Sigmoid colon (tissue), 6 donors: ENCODE measurements at regions not wholly inside any gene's neighbourhood (a gene's known extent, or its start where the extent isn't known, plus 50 kb on each side); places are given as distances from the start of the nearest gene placed in this dataset.
"Not testable (repeated sequence)": the region's sequence is repeated elsewhere in the genome, so short reads cannot be mapped to it uniquely, and the experiment has no call there.

Source experiments
- DNase-seq: peaks from one replicate; pipeline ENCODE4 v3.0.0-alpha.2; 2019
- H3K27ac ChIP-seq, 4 donors: fragments of 200-600 bp; sonication (generic); one replicate each; pipeline ENCODE4 v1.5.1; 2016 to 2019; ENCODE audit warnings: mild to moderate bottlenecking in 1 of 4
- H3K27me3 ChIP-seq, 3 donors: fragments of 200-600 bp; sonication (generic); one replicate each; pipeline ENCODE4 v1.5.1; 2019; ENCODE audit warnings: mild to moderate bottlenecking in 1 of 3
- H3K36me3 ChIP-seq, 4 donors: fragments of 200-600 bp; sonication (generic); one replicate each; pipeline ENCODE4 v1.5.1; 2016 to 2019
- H3K4me1 ChIP-seq, 4 donors: fragments of 200-600 bp; sonication (generic); one replicate each; pipeline ENCODE4 v1.5.1; 2017 to 2019
- H3K4me3 ChIP-seq, 4 donors: fragments of 200-600 bp; sonication (generic); one replicate each; pipeline ENCODE4 v1.5.1; 2017 to 2019; ENCODE audit warnings: mild to moderate bottlenecking in 2 of 4, moderate library complexity in 1 of 4
- H3K9me3 ChIP-seq, 4 donors: fragments of 200-600 bp in 3 of 4; sonication (generic) in 3 of 4; one replicate each; pipeline versions ENCODE4 v1.5.1 to v1.6.1; 2013 to 2019
- EP300 ChIP-seq, 4 donors: sonication (generic); formaldehyde crosslinking; IDR thresholded peaks; one replicate each; pipeline ENCODE4 v1.6.1; 2017; ENCODE audit warnings: antibody characterized with exemption in 4 of 4
- POLR2A ChIP-seq, 2 donors: fragments of 450-650 bp; IDR thresholded peaks; one replicate each; pipeline ENCODE4 v1.6.1; 2016; ENCODE audit warnings: antibody characterized with exemption in 2 of 2, mild to moderate bottlenecking in 2 of 2, moderate library complexity in 2 of 2
- POLR2AphosphoS5 ChIP-seq, 4 donors: sonication (generic); formaldehyde crosslinking; IDR thresholded peaks; one replicate each; pipeline ENCODE4 v1.6.1; 2017; ENCODE audit warnings: antibody characterized with exemption in 4 of 4
- WGBS, 2 donors: extraction: QIAGEN DNeasy Blood & Tissue Kit; methylation state at CpG; one replicate each; pipeline ENCODE4 v1.1.7; 2013; 5-methylcytosine and 5-hydroxymethylcytosine counted together
- intact Hi-C: fragments of 100-400 bp; cut with DNase I; formaldehyde crosslinking; loops from one replicate; pipeline ENCODE4 v1.15.1; 2023
- TF ChIP-seq, protein P1 (sequence below), 4 experiments: fragments of 450-650 bp in 3 of 4; fragments of 200-600 bp in 1 of 4; IDR thresholded peaks; one replicate each; pipeline ENCODE4 v1.5.1; 2016 to 2019; ENCODE audit warnings: antibody characterized with exemption in 4 of 4, mild to moderate bottlenecking in 3 of 4, moderate library complexity in 2 of 4
- donor health status: healthy with polysubstance abuse.
- donor health status: healthy.

DNA sequence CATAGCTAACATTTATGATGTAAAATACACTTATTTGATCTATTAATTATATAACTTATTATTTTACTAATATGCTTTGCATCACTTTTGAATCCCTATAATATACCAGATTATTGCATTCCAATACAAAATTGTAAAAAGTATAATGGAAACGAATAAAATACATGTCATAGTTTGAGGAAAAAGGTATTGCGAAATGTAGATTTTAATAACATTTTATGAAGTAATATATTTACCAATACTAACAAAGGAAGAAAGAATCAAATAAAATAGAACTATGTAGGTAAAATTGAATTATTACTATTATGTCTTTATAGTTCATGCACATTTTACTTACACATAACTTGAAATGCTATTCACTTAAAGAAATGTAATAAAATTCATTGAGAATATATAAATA is 1300.2 kb downstream of the ADGRL3 start:
- no peaks in the 10 kb centered on the region for H3K4me1 ChIP-seq
- intact Hi-C loops = no loop called here
- WGBS, 2 donors = 88 to 91% methylated on average over 2 of the region's 2 CpGs
- TF ChIP-seq POLR2AphosphoS5 (IDR thresholded peaks at IDR 0.05) (no peak), POLR2A (IDR thresholded peaks at IDR 0.05) (no peak), EP300 (IDR thresholded peaks at IDR 0.05) (no peak)
- TF ChIP-seq, protein P1, sequence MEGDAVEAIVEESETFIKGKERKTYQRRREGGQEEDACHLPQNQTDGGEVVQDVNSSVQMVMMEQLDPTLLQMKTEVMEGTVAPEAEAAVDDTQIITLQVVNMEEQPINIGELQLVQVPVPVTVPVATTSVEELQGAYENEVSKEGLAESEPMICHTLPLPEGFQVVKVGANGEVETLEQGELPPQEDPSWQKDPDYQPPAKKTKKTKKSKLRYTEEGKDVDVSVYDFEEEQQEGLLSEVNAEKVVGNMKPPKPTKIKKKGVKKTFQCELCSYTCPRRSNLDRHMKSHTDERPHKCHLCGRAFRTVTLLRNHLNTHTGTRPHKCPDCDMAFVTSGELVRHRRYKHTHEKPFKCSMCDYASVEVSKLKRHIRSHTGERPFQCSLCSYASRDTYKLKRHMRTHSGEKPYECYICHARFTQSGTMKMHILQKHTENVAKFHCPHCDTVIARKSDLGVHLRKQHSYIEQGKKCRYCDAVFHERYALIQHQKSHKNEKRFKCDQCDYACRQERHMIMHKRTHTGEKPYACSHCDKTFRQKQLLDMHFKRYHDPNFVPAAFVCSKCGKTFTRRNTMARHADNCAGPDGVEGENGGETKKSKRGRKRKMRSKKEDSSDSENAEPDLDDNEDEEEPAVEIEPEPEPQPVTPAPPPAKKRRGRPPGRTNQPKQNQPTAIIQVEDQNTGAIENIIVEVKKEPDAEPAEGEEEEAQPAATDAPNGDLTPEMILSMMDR (IDR thresholded peaks at IDR 0.05) = no peak
- peaks cover 0 to 3% (median 0%) of the 10 kb centered on the region in 4 donors for H3K9me3 ChIP-seq
- no peak overlapping the region for H3K4me3 ChIP-seq
- H3K27me3 ChIP-seq = no peaks in the 10 kb centered on the region
- no peaks in the 10 kb centered on the region for H3K36me3 ChIP-seq
- H3K27ac ChIP-seq = no peak overlapping the region
- DNase-seq = no peak

- H3K4me1 ChIP-seq = no peaks in the 10 kb centered on the region
- H3K36me3 ChIP-seq = no peaks in the 10 kb centered on the region
- no peak overlapping the region for H3K4me3 ChIP-seq
- intact Hi-C loops = no loop called here
- peaks cover 0 to 3% (median 0%) of the 10 kb centered on the region in 4 donors for H3K9me3 ChIP-seq
- TF ChIP-seq POLR2AphosphoS5 (IDR thresholded peaks at IDR 0.05) = no peak
- TF ChIP-seq, protein P1 (IDR thresholded peaks at IDR 0.05) = no peak
- no peak for TF ChIP-seq POLR2A (IDR thresholded peaks at IDR 0.05)
- TF ChIP-seq EP300 (IDR thresholded peaks at IDR 0.05) = no peak
- H3K27me3 ChIP-seq = no peaks in the 10 kb centered on the region
- DNase-seq = no peak
- no peak overlapping the region for H3K27ac ChIP-seq
Measured at GRCh38 chr4:62495032-62495431, 1294.9 kb downstream of the ADGRL3 start.

DNA sequence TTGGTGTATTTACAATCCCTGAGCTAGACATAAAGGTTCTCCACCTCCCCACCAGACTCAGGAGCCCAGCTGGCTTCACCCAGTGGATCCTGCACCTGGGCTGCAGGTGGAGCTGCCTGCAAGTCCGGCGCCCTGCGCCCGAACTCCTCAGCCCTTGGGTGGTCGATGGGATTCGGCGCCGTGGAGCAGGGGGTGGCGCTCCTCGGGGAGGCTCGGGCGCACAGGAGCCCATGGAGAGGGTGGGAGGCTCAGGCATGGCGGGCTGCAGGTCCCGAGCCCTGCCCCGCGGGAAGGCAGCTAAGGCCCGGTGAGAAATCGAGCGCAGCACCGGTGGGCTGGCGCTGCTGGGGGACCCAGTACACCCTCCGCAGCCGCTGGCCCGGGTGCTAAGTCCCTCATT is 1291.6 kb downstream of the ADGRL3 start:
- H3K27me3 ChIP-seq, intact Hi-C loops, H3K36me3 ChIP-seq, H3K4me3 ChIP-seq, H3K27ac ChIP-seq, H3K4me1 ChIP-seq, H3K9me3 ChIP-seq, DNase-seq: not testable (repeated sequence)
- WGBS, 2 donors = 97 to 99% methylated on average over 24 of the region's 24 CpGs

- Histone ChIP-seq H3K36me3 (no peaks in the 10 kb centered on the region), H3K4me3 (no peak overlapping the region), H3K27ac (no peak overlapping the region), H3K4me1 (no peaks in the 10 kb centered on the region), H3K9me3 (peaks cover 0 to 3% (median 0%) of the 10 kb centered on the region in 4 donors), H3K27me3 (no peaks in the 10 kb centered on the region)
- intact Hi-C loops = no loop called here
- no peak for DNase-seq
- TF ChIP-seq, protein P1 (IDR thresholded peaks at IDR 0.05) = no peak
- TF ChIP-seq POLR2AphosphoS5 (IDR thresholded peaks at IDR 0.05) (no peak), POLR2A (IDR thresholded peaks at IDR 0.05) (no peak), EP300 (IDR thresholded peaks at IDR 0.05) (no peak)
- WGBS, 2 donors = 82 to 87% methylated on average over 1 of the region's 1 CpG
Measured at GRCh38 chr4:62490635-62491034, 1290.5 kb downstream of the ADGRL3 start.

DNA sequence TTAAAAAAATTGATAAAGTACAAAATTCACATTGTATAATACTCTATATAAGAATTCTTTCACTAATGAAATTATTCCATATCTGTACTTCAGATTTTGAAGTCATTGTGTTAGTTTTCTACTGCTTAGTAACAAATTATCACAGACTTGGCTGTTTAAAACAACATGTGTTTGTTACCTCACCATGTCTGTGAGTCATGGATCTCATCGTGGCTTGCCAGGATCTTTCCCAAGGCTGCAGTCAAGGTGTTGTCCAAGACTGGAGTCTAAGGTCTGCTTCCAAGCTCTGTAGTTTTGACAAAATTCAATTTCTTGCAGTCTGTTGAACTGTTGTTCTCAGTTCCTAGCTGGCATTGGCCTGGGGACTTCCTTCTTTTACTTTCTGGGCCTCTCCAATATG is 1286.9 kb downstream of the ADGRL3 start:
- H3K4me3 ChIP-seq = no peak overlapping the region
- H3K4me1 ChIP-seq = no peaks in the 10 kb centered on the region
- 75 to 84% methylated on average over 1 of the region's 1 CpG for WGBS, 2 donors
- no peak for DNase-seq
- H3K27me3 ChIP-seq = no peaks in the 10 kb centered on the region
- H3K9me3 ChIP-seq = no peaks in the 10 kb centered on the region
- intact Hi-C loops = no loop called here
- no peaks in the 10 kb centered on the region for H3K36me3 ChIP-seq
- H3K27ac ChIP-seq = no peak overlapping the region
- no peak for TF ChIP-seq POLR2AphosphoS5 (IDR thresholded peaks at IDR 0.05)
- TF ChIP-seq POLR2A (IDR thresholded peaks at IDR 0.05) = no peak
- TF ChIP-seq, protein P1 (IDR thresholded peaks at IDR 0.05) = no peak
- no peak for TF ChIP-seq EP300 (IDR thresholded peaks at IDR 0.05)
